ENCODE measurements at regions not wholly inside any gene's neighbourhood (a gene's known extent, or its start where the extent isn't known, plus 50 kb on each side); places are given as distances from the start of the nearest gene placed in this dataset.
"Not testable (repeated sequence)": the region's sequence is repeated elsewhere in the genome, so short reads cannot be mapped to it uniquely, and the experiment has no call there.

- no peak for DNase-seq
These were observed 55.1 kb downstream of the SOX9 start for GRCh38 chr17:72175787-72176515.

- DNase-seq = no peak
These were observed 55.7 kb downstream of the SOX9 start for GRCh38 chr17:72176516-72176851.

GRCh38 chr17:72176951-72177660 lies 56.3 kb downstream of the SOX9 start:
- DNase-seq = no peak

GRCh38 chr17:72177738-72178137 lies 56.9 kb downstream of the SOX9 start:
- DNase-seq = no peak

- no peak for DNase-seq
These were observed 61.6 kb downstream of the SOX9 start for GRCh38 chr17:72182371-72182873.

- no peak for DNase-seq
These were observed 62.4 kb downstream of the SOX9 start for GRCh38 chr17:72183194-72183685.

- no peak for DNase-seq
These were observed 64.0 kb downstream of the SOX9 start for GRCh38 chr17:72184805-72185204.

- no peak for DNase-seq
These were observed 64.7 kb downstream of the SOX9 start for GRCh38 chr17:72185564-72185963.

- DNase-seq = no peak
These were observed 66.7 kb downstream of the SOX9 start for GRCh38 chr17:72187556-72187955.

GRCh38 chr17:72188801-72189200 lies 68.0 kb downstream of the SOX9 start:
- no peak for DNase-seq

- no peak for DNase-seq
These were observed 69.2 kb downstream of the SOX9 start for GRCh38 chr17:72189768-72190593.

GRCh38 chr17:72191356-72191755 lies 70.5 kb downstream of the SOX9 start:
- no peak for DNase-seq

GRCh38 chr17:72191921-72192799 lies 71.3 kb downstream of the SOX9 start:
- DNase-seq = no peak

GRCh38 chr17:72192800-72193192 lies 72.0 kb downstream of the SOX9 start:
- DNase-seq = no peak

GRCh38 chr17:72193391-72194106 lies 72.7 kb downstream of the SOX9 start:
- DNase-seq = no peak

- DNase-seq = not testable (repeated sequence)
These were observed 73.3 kb downstream of the SOX9 start for GRCh38 chr17:72194107-72194440.

- no peak for DNase-seq
These were observed 78.4 kb downstream of the SOX9 start for GRCh38 chr17:72199256-72199655.

GRCh38 chr17:72204742-72205141 lies 83.9 kb downstream of the SOX9 start:
- no peak for DNase-seq

GRCh38 chr17:72205357-72205756 lies 84.5 kb downstream of the SOX9 start:
- no peak for DNase-seq

- no peak for DNase-seq
These were observed 85.0 kb downstream of the SOX9 start for GRCh38 chr17:72205822-72206221.

GRCh38 chr17:72206376-72206775 lies 85.6 kb downstream of the SOX9 start:
- no peak for DNase-seq

- no peak for DNase-seq
These were observed 88.0 kb downstream of the SOX9 start for GRCh38 chr17:72208832-72209231.

Measured in suppressor macrophage (primary cell).